Nephron progenitor cell (in vitro differentiated cells): ENCODE measurements at regions not wholly inside any gene's neighbourhood (a gene's known extent, or its start where the extent isn't known, plus 50 kb on each side); places are given as distances from the start of the nearest gene placed in this dataset.

ENCODE experiments used
- DNase-seq: peaks from one replicate; pipeline ENCODE4 v3.0.0; 2021
- H3K27ac Mint-ChIP-seq: 2 replicates; pipeline ENCODE4 v1.8.0; 2021; ENCODE audit warnings: mild to moderate bottlenecking, moderate library complexity, mixed read lengths
- H3K27me3 Mint-ChIP-seq: 2 replicates; pipeline ENCODE4 v1.8.0; 2021; ENCODE audit warnings: mild to moderate bottlenecking, low read depth, mixed read lengths; ENCODE audit not compliant: poor library complexity
- H3K36me3 Mint-ChIP-seq: 2 replicates; pipeline ENCODE4 v1.8.0; 2021; ENCODE audit warnings: low read depth, mixed read lengths
- H3K4me1 Mint-ChIP-seq: 2 replicates; pipeline ENCODE4 v1.8.0; 2021; ENCODE audit warnings: mixed read lengths
- H3K4me3 Mint-ChIP-seq: 2 replicates; pipeline ENCODE4 v1.8.0; 2021; ENCODE audit warnings: mild to moderate bottlenecking, moderate library complexity, mixed read lengths
- H3K9me3 Mint-ChIP-seq: 2 replicates; pipeline ENCODE4 v1.8.0; 2021; ENCODE audit warnings: mild to moderate bottlenecking, moderate library complexity, mixed read lengths
- CTCF ChIP-seq: fragments of 200-600 bp; sonication (generic); IDR thresholded peaks from 2 replicates; pipeline ENCODE4 v1.5.0; 2021; ENCODE audit warnings: antibody characterized with exemption

GRCh38 chr9:26471261-26471660 lies 421.3 kb downstream of the CAAP1 start:
- no peaks in the 10 kb centered on the region for H3K9me3 Mint-ChIP-seq
- H3K27me3 Mint-ChIP-seq: peaks cover 3% of the 10 kb centered on the region
- H3K4me1 Mint-ChIP-seq: no peaks in the 10 kb centered on the region
- no peak for DNase-seq
- H3K4me3 Mint-ChIP-seq: no peak overlapping the region
- no peaks in the 10 kb centered on the region for H3K36me3 Mint-ChIP-seq
- no peak overlapping the region for H3K27ac Mint-ChIP-seq
- no peak for TF ChIP-seq CTCF

GRCh38 chr9:26470284-26470683 lies 422.3 kb downstream of the CAAP1 start:
- Mint-ChIP-seq H3K36me3 (no peaks in the 10 kb centered on the region), H3K4me1 (no peaks in the 10 kb centered on the region), H3K9me3 (no peaks in the 10 kb centered on the region), H3K27me3 (peaks cover 3% of the 10 kb centered on the region), H3K27ac (no peak overlapping the region), H3K4me3 (no peak overlapping the region)
- no peak for DNase-seq
- no peak for TF ChIP-seq CTCF

- H3K9me3 Mint-ChIP-seq: no peaks in the 10 kb centered on the region
- H3K4me3 Mint-ChIP-seq: no peak overlapping the region
- H3K27me3 Mint-ChIP-seq: no peaks in the 10 kb centered on the region
- no peaks in the 10 kb centered on the region for H3K4me1 Mint-ChIP-seq
- H3K36me3 Mint-ChIP-seq: no peaks in the 10 kb centered on the region
- no peak overlapping the region for H3K27ac Mint-ChIP-seq
- no peak for TF ChIP-seq CTCF
- no peak for DNase-seq
Measured at GRCh38 chr9:26463837-26464236, 428.8 kb downstream of the CAAP1 start.

DNA sequence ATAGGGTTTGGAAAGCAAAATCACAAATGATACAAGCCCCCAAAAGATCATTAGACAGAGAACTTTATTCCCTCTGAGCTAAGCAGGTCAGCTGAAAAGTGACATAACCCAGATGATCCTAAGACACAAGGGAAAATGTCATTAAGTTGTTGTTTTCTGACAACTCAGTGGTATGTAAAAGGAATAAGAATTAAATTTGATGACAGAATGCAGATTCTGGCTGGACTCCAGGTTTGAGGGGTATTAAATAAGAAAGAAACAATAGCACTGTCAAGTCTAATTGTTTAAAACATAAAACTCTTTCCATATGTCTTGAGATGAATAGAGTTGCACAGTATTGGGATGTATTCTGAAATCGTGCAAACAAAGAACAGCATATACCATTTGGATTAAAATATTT lies 429.9 kb downstream of the CAAP1 start:
- no peaks in the 10 kb centered on the region for H3K36me3 Mint-ChIP-seq
- no peak for TF ChIP-seq CTCF
- H3K27ac Mint-ChIP-seq: no peak overlapping the region
- H3K4me1 Mint-ChIP-seq: no peaks in the 10 kb centered on the region
- H3K4me3 Mint-ChIP-seq: no peak overlapping the region
- H3K27me3 Mint-ChIP-seq: no peaks in the 10 kb centered on the region
- no peak for DNase-seq
- H3K9me3 Mint-ChIP-seq: no peaks in the 10 kb centered on the region

- H3K36me3 Mint-ChIP-seq: no peaks in the 10 kb centered on the region
- no peaks in the 10 kb centered on the region for H3K4me1 Mint-ChIP-seq
- TF ChIP-seq CTCF: no peak
- DNase-seq: no peak
- H3K27me3 Mint-ChIP-seq: no peaks in the 10 kb centered on the region
- H3K27ac Mint-ChIP-seq: no peak overlapping the region
- no peak overlapping the region for H3K4me3 Mint-ChIP-seq
- H3K9me3 Mint-ChIP-seq: no peaks in the 10 kb centered on the region
Measured at GRCh38 chr9:26462213-26462612, 430.4 kb downstream of the CAAP1 start.

DNA sequence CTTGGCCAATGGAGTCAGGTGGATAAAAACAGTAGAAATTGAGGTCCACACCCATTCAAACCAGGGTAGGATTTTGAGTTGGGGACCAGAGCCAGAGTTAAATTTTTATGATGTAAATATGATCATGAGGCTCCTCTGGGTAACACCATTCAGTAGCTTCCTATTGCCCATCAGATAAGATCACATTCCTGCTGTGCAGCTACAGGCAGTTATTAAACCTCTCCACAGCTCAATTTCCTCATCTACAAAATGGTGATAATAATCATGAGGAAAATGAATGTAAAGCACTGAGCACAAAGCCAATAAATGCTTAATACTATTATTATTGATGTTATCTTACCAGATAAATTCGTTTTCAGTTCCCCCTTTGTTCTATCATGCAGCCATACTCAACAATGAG lies 432.0 kb downstream of the CAAP1 start:
- DNase-seq: no peak
- Mint-ChIP-seq H3K4me1 (no peaks in the 10 kb centered on the region), H3K4me3 (no peak overlapping the region), H3K27me3 (no peaks in the 10 kb centered on the region), H3K27ac (no peak overlapping the region), H3K9me3 (no peaks in the 10 kb centered on the region), H3K36me3 (no peaks in the 10 kb centered on the region)
- TF ChIP-seq CTCF: no peak
